GM12865 (cell line): ENCODE measurements at regions not wholly inside any gene's neighbourhood (a gene's known extent, or its start where the extent isn't known, plus 50 kb on each side); places are given as distances from the start of the nearest gene placed in this dataset.

Experiments
- DNase-seq: peaks from one replicate; pipeline ENCODE4 v3.0.0; 2010; ENCODE audit warnings: low read depth
- H3K4me3 ChIP-seq: 2 replicates; pipeline ENCODE4 v1.5.1; 2011; ENCODE audit warnings: mild to moderate bottlenecking, low read depth, low read length, control low read depth
- CTCF ChIP-seq: IDR thresholded peaks from 2 replicates; pipeline ENCODE4 v1.5.1; 2011; ENCODE audit warnings: low read length, control low read depth, low read depth, inconsistent platforms; ENCODE audit not compliant: insufficient read depth; ENCODE audit errors: missing control alignments

GRCh38 chr6:10000551-10000950, 414.3 kb downstream of the TFAP2A start:
- no peak overlapping the region for H3K4me3 ChIP-seq
- TF ChIP-seq CTCF, result no peak
- DNase-seq, result no peak

GRCh38 chr6:9999796-10000195, 415.1 kb downstream of the TFAP2A start:
- TF ChIP-seq CTCF, result no peak
- no peak overlapping the region for H3K4me3 ChIP-seq
- no peak for DNase-seq

- no peak overlapping the region for H3K4me3 ChIP-seq
- DNase-seq, result no peak
- no peak for TF ChIP-seq CTCF
Observed at GRCh38 chr6:9986273-9986672, 428.6 kb downstream of the TFAP2A start.

- no peak for DNase-seq
- no peak for TF ChIP-seq CTCF
- H3K4me3 ChIP-seq, result no peak overlapping the region
Observed at GRCh38 chr6:9985481-9985880, 429.4 kb downstream of the TFAP2A start.

GRCh38 chr6:9984607-9985006, 430.3 kb downstream of the TFAP2A start:
- no peak for DNase-seq

GRCh38 chr6:9983168-9983567, 431.7 kb downstream of the TFAP2A start:
- no peak for TF ChIP-seq CTCF
- H3K4me3 ChIP-seq, result no peak overlapping the region
- no peak for DNase-seq

More at GRCh38 chr6:9984607-9985006, 430.3 kb downstream of the TFAP2A start:
- no peak overlapping the region for H3K4me3 ChIP-seq
- TF ChIP-seq CTCF, result no peak

GRCh38 chr6:9982215-9982614, 432.7 kb downstream of the TFAP2A start:
- no peak for DNase-seq
- TF ChIP-seq CTCF, result no peak
- H3K4me3 ChIP-seq, result no peak overlapping the region
